ENCODE measurements at regions not wholly inside any gene's neighbourhood (a gene's known extent, or its start where the extent isn't known, plus 50 kb on each side); places are given as distances from the start of the nearest gene placed in this dataset.

- TF ChIP-seq, protein P1, sequence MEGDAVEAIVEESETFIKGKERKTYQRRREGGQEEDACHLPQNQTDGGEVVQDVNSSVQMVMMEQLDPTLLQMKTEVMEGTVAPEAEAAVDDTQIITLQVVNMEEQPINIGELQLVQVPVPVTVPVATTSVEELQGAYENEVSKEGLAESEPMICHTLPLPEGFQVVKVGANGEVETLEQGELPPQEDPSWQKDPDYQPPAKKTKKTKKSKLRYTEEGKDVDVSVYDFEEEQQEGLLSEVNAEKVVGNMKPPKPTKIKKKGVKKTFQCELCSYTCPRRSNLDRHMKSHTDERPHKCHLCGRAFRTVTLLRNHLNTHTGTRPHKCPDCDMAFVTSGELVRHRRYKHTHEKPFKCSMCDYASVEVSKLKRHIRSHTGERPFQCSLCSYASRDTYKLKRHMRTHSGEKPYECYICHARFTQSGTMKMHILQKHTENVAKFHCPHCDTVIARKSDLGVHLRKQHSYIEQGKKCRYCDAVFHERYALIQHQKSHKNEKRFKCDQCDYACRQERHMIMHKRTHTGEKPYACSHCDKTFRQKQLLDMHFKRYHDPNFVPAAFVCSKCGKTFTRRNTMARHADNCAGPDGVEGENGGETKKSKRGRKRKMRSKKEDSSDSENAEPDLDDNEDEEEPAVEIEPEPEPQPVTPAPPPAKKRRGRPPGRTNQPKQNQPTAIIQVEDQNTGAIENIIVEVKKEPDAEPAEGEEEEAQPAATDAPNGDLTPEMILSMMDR (IDR thresholded peaks at IDR 0.05): no peak
- TF ChIP-seq EP300 (IDR thresholded peaks at IDR 0.05) (no peak), POLR2A (IDR thresholded peaks at IDR 0.05) (no peak), POLR2AphosphoS5 (IDR thresholded peaks at IDR 0.05) (no peak)
Measured at GRCh38 chr6:144724818-144725217, 439.7 kb downstream of the UTRN start.
